ENCODE measurements at regions not wholly inside any gene's neighbourhood (a gene's known extent, or its start where the extent isn't known, plus 50 kb on each side); places are given as distances from the start of the nearest gene placed in this dataset.

DNA sequence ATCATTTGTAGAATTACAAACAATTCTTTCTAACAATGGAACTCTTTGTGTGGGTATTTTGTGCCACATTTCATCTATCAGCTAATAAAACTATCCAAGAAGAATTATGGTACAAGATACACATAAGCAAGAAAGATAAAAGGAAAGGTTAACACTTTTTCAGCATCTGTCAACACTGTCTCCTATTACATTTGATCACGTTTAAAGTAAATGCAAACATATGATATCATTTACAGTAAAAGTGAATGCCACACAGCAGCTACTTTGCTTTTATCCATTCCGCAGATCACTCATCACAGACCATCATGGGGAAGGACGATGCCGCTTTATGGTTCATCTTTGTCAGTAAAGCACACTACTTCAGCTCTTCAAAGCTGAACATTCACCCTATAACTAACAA lies 456.4 kb upstream of the MANEA start:
- no peak for TF ChIP-seq RFX5 (IDR thresholded peaks at IDR 0.05; ENCODE audit: low read depth, low read length)
- TF ChIP-seq CTCF (conservative IDR thresholded peaks at IDR 0.05; ENCODE audit: low read depth, low read length) = no peak
- TF ChIP-seq RAD21 (IDR thresholded peaks at IDR 0.05; ENCODE audit: low read length) = no peak
- TF ChIP-seq ELK1 (IDR thresholded peaks at IDR 0.05; ENCODE audit: borderline replicate concordance, low read depth, low read length) = no peak
- TF ChIP-seq MXI1 (IDR thresholded peaks at IDR 0.05; ENCODE audit: borderline replicate concordance, low read depth, low read length) = no peak
- TF ChIP-seq POLR2A (IDR thresholded peaks at IDR 0.05; ENCODE audit: low read depth, low read length) = no peak
- TF ChIP-seq CEBPB (IDR thresholded peaks at IDR 0.05; ENCODE audit: low read depth, low read length) = no peak
- TF ChIP-seq CHD1 (IDR thresholded peaks at IDR 0.05; ENCODE audit: low read depth, low read length) = no peak
- no peak for TF ChIP-seq RCOR1 (IDR thresholded peaks at IDR 0.05; ENCODE audit: insufficient replicate concordance, low read length)
- no peak for TF ChIP-seq BHLHE40 (IDR thresholded peaks at IDR 0.05; ENCODE audit: low read depth, low read length)
- TF ChIP-seq MAZ (IDR thresholded peaks at IDR 0.05; ENCODE audit: borderline replicate concordance, low read depth, low read length) = no peak
- TF ChIP-seq, protein P1, sequence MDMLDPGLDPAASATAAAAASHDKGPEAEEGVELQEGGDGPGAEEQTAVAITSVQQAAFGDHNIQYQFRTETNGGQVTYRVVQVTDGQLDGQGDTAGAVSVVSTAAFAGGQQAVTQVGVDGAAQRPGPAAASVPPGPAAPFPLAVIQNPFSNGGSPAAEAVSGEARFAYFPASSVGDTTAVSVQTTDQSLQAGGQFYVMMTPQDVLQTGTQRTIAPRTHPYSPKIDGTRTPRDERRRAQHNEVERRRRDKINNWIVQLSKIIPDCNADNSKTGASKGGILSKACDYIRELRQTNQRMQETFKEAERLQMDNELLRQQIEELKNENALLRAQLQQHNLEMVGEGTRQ (IDR thresholded peaks at IDR 0.05; ENCODE audit: low read depth, low read length) = no peak
- TF ChIP-seq MAFK (IDR thresholded peaks at IDR 0.05; ENCODE audit: low read depth, low read length) = no peak

Measured in IMR-90 (cell line).